Thyroid gland (tissue), 4 donors: ENCODE measurements at regions not wholly inside any gene's neighbourhood (a gene's known extent, or its start where the extent isn't known, plus 50 kb on each side); places are given as distances from the start of the nearest gene placed in this dataset.
"Not testable (repeated sequence)": the region's sequence is repeated elsewhere in the genome, so short reads cannot be mapped to it uniquely, and the experiment has no call there.

Source experiments
- DNase-seq, 2 donors: peaks; one replicate each; pipeline ENCODE4 v3.0.0-alpha.2; 2019
- H3K27ac ChIP-seq, 3 donors: fragments of 200-600 bp; sonication (generic); 1 replicate in 2 of 3; 2 replicates in 1 of 3; pipeline ENCODE4 v1.5.1; 2016 to 2019; ENCODE audit warnings: mild to moderate bottlenecking in 1 of 3, moderate library complexity in 1 of 3
- H3K27me3 ChIP-seq: fragments of 200-600 bp; sonication (generic); one replicate; pipeline ENCODE4 v1.5.1; 2019
- H3K36me3 ChIP-seq, 2 donors: fragments of 200-600 bp; sonication (generic); one replicate each; pipeline ENCODE4 v1.5.1; 2016 to 2019
- H3K4me1 ChIP-seq, 2 donors: fragments of 200-600 bp; sonication (generic); one replicate each; pipeline ENCODE4 v1.5.1; 2017 to 2019
- H3K4me3 ChIP-seq, 3 donors: fragments of 200-600 bp; sonication (generic); replicated peaks in 1 of 3; 1 replicate in 2 of 3; 2 replicates in 1 of 3; pipeline ENCODE4 v1.5.1; 2016; ENCODE audit warnings: mild to moderate bottlenecking in 1 of 3
- H3K9me3 ChIP-seq: fragments of 200-600 bp; sonication (generic); one replicate; pipeline ENCODE4 v1.5.1; 2017
- POLR2A ChIP-seq, 2 donors: fragments of 450-650 bp; IDR thresholded peaks; one replicate each; pipeline ENCODE4 v1.6.1; 2017; ENCODE audit warnings: antibody characterized with exemption in 2 of 2, mild to moderate bottlenecking in 2 of 2, moderate library complexity in 1 of 2
- WGBS, 2 donors: methylation state at CpG; one replicate each; pipeline ENCODE4 v1.1.5; 2017; 5-methylcytosine and 5-hydroxymethylcytosine counted together
- intact Hi-C: fragments of 100-400 bp; cut with DNase I; formaldehyde crosslinking; loops from one replicate; pipeline ENCODE4 v1.15.1; 2023
- TF ChIP-seq, protein P1 (sequence below), 6 experiments: fragments of 200-600 bp in 3 of 6; fragments of 450-650 bp in 3 of 6; sonication (generic) in 3 of 6; IDR thresholded peaks; one replicate each; pipeline ENCODE4 v1.5.1; 2016 to 2019; ENCODE audit warnings: antibody characterized with exemption in 6 of 6, mild to moderate bottlenecking in 2 of 6, inconsistent platforms in 1 of 6, moderate library complexity in 1 of 6

DNA sequence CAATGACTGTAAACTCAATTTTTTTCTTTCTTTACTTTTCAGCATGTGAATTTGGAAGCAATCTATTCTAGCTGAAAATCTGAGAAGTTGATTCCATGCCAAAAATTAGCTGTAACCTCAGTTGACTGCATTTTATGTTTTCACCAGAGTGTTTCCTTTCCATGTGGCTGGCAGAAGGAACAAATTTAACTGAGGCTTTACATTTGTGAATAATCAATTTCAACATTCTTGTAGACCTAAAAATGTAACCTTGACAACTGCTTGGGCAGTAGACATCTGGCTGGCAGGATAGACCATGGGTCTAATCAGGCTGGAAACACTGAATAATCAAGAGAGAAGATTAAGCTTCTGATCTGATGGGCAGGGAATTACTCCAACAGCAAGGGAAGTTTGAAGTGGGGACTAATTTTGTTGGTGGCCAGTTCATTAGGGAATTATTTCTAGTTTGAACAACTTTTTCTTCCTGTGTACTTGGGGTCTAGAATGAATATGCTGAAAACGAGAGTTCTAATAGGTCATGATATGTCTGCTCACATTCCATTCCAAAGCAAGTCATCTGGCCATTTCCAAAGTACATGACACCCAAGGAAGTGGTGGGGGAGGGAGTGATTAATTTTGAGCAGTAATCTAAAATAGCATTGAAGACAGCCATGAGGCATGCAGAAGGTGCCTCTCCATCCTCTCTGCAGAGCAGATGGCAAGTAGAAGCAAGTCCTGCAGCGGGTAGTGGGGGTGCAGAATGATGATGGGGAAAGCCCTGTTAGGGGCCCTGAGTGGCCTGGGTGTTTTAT is 68.2 kb downstream of the ATP23 start:
- intact Hi-C loops: no loop called here
- Histone ChIP-seq H3K27me3 (no peaks in the 10 kb centered on the region), H3K27ac (no peak overlapping the region), H3K4me3 (no peak overlapping the region), H3K4me1 (no peaks in the 10 kb centered on the region), H3K9me3 (no peaks in the 10 kb centered on the region), H3K36me3 (no peaks in the 10 kb centered on the region)
- TF ChIP-seq, protein P1, sequence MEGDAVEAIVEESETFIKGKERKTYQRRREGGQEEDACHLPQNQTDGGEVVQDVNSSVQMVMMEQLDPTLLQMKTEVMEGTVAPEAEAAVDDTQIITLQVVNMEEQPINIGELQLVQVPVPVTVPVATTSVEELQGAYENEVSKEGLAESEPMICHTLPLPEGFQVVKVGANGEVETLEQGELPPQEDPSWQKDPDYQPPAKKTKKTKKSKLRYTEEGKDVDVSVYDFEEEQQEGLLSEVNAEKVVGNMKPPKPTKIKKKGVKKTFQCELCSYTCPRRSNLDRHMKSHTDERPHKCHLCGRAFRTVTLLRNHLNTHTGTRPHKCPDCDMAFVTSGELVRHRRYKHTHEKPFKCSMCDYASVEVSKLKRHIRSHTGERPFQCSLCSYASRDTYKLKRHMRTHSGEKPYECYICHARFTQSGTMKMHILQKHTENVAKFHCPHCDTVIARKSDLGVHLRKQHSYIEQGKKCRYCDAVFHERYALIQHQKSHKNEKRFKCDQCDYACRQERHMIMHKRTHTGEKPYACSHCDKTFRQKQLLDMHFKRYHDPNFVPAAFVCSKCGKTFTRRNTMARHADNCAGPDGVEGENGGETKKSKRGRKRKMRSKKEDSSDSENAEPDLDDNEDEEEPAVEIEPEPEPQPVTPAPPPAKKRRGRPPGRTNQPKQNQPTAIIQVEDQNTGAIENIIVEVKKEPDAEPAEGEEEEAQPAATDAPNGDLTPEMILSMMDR (IDR thresholded peaks at IDR 0.05): no peak
- no peak for TF ChIP-seq POLR2A (IDR thresholded peaks at IDR 0.05)
- DNase-seq: no peak
- 66 to 83% methylated on average over 2 of the region's 2 CpGs for WGBS, 2 donors

DNA sequence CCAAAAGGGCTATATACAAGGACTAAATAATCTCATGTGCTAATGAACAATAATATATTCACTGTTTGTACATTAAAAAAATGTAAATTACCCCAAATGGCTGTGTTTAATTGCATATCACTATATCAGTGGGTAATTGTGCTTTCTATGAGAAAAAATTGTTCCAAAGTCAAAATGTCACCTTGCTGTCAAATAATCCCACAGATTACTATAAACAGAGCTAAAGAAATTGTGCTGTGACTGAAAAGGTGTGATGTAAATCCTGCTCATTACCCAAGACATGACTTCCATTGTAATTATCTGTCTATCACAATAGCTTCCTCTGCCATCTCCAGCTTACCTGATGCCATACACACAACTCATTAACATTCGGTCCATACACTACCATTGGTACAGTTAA is 70.3 kb downstream of the ATP23 start:
- no peaks in the 10 kb centered on the region for H3K36me3 ChIP-seq
- TF ChIP-seq POLR2A (IDR thresholded peaks at IDR 0.05): no peak
- TF ChIP-seq, protein P1 (IDR thresholded peaks at IDR 0.05): no peak
- no peak overlapping the region for H3K27ac ChIP-seq
- no peaks in the 10 kb centered on the region for H3K4me1 ChIP-seq
- 33 to 41% methylated on average over 1 of the region's 1 CpG for WGBS, 2 donors
- H3K4me3 ChIP-seq: no peak overlapping the region
- H3K9me3 ChIP-seq: no peaks in the 10 kb centered on the region
- DNase-seq: no peak
- intact Hi-C loops: no loop called here
- no peaks in the 10 kb centered on the region for H3K27me3 ChIP-seq

DNA sequence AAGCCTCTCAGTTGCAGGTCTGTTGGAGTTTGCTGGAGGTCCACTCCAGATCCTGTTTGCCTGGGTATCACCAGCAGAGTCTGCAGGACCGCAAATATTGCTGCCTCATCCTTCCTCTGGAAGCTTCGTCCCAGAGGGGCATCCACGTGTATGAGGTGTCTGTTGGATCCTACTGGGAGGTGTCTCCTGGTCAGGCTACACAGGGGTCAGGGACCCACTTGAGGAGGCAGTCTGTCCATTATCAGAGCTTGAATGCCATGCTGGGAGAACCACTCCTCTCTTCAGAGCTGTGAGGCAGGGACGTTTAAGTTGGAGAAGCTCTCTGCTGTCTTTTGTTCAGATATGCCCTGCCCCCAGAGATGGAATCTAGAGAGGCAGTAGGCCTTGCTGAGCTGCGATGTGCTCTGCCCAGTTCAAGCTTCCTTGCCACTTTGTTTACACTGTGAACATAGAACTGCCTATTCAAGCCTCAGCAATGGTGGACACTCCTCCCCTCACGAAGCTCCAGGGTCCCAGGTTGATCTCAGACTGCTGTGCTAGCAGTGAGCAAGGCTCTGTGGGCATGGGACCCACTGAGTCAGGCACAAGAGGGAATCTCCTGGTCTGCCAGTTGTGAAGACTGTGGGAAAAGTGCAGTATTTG is 81.1 kb downstream of the ATP23 start:
- H3K27me3 ChIP-seq, H3K4me3 ChIP-seq, H3K27ac ChIP-seq, H3K4me1 ChIP-seq, DNase-seq, H3K9me3 ChIP-seq, H3K36me3 ChIP-seq, intact Hi-C loops: not testable (repeated sequence)
- 52 to 64% methylated on average over 6 of the region's 6 CpGs for WGBS, 2 donors

GRCh38 chr12:58025431-58025830 is 84.1 kb downstream of the ATP23 start:
- H3K27ac ChIP-seq: no peak overlapping the region
- H3K27me3 ChIP-seq: no peaks in the 10 kb centered on the region
- H3K4me1 ChIP-seq: peaks cover 7 to 12% of the 10 kb centered on the region in 2 donors
- no peak overlapping the region for H3K4me3 ChIP-seq
- TF ChIP-seq, protein P1 (IDR thresholded peaks at IDR 0.05): no peak
- intact Hi-C loops: no loop called here
- no peak for DNase-seq
- H3K9me3 ChIP-seq: no peaks in the 10 kb centered on the region
- no peaks in the 10 kb centered on the region for H3K36me3 ChIP-seq

GRCh38 chr12:58026426-58026825 is 85.1 kb downstream of the ATP23 start:
- peaks cover 7 to 12% of the 10 kb centered on the region in 2 donors for H3K4me1 ChIP-seq
- TF ChIP-seq, protein P1 (IDR thresholded peaks at IDR 0.05): no peak
- no peak for TF ChIP-seq POLR2A (IDR thresholded peaks at IDR 0.05)
- H3K4me3 ChIP-seq: no peak overlapping the region
- intact Hi-C loops: no loop called here
- no peaks in the 10 kb centered on the region for H3K36me3 ChIP-seq
- H3K27ac ChIP-seq: peak overlapping the region in 1 of 3 donors; percentile 63
- DNase-seq: no peak
- no peaks in the 10 kb centered on the region for H3K9me3 ChIP-seq
- H3K27me3 ChIP-seq: no peaks in the 10 kb centered on the region
